K562 (cell line): ENCODE measurements at regions not wholly inside any gene's neighbourhood (a gene's known extent, or its start where the extent isn't known, plus 50 kb on each side); places are given as distances from the start of the nearest gene placed in this dataset.

Experiments
- ATAC-seq: fragments of 200-7000 bp; cut with Tn5 transposase; 3 replicates; pipeline ENCODE4 v1.9.1; 2020; ENCODE audit warnings: moderate library complexity
- BruUV-seq: library from RNA; stranded (reverse); fragments of 400-500 nt; replicated peaks from 2 replicates; lab custom pipeline; 2021; lab: Mats Ljungman, UMichigan
- CTCF ChIA-PET: fragments of 300-600 bp; formaldehyde crosslinking; extraction: SDS; loops from one replicate; lab custom pipeline; 2021; ENCODE audit warnings: low intra/inter-chr PET ratio; lab: Yijun Ruan, JAX
- POLR2A ChIA-PET: fragments of 300-600, 350-650 bp; sonication (Branson Sonifier 250); formaldehyde crosslinking; extraction: SDS; loops from one replicate; lab custom pipeline; 2021; ENCODE audit warnings: antibody characterized with exemption, inconsistent platforms; lab: Yijun Ruan, JAX
- DNase-seq, 4 experiments: peaks; one replicate each; pipeline versions ENCODE4 v3.0.0 to v3.0.0-alpha.2; 2011 to 2018; ENCODE audit warnings: low spot score in 3 of 4, mixed read lengths in 3 of 4; ENCODE audit errors: extremely low read depth in 1 of 4
- FAIRE-seq: peaks from 2 replicates; lab custom pipeline; 2011; peaks lifted over from hg19 to GRCh38; lab: Jason Lieb, UNC
- H2AFZ ChIP-seq: 2 replicates; pipeline ENCODE4 v1.6.0; 2011; ENCODE audit warnings: low read depth, low read length, control low read depth, inconsistent platforms
- H3K27ac ChIP-seq: fragments of 200-600 bp; 3 replicates; pipeline ENCODE4 v1.8.0; 2011; ENCODE audit warnings: low read depth, mild to moderate bottlenecking, control low read depth, inconsistent platforms, low read length, moderate library complexity, mixed read lengths; ENCODE audit errors: extremely low read depth
- H3K27me3 ChIP-seq, 2 experiments: fragments of 300-600 bp in 1 of 2; 2 replicates in 1 of 2; 3 replicates in 1 of 2; pipeline versions ENCODE4 v1.6.0 to v1.8.0; 2011; ENCODE audit warnings: inconsistent platforms in 2 of 2, low read length in 2 of 2, mild to moderate bottlenecking in 1 of 2, mixed read lengths in 1 of 2, moderate library complexity in 1 of 2; ENCODE audit not compliant: control insufficient read depth in 2 of 2, insufficient read depth in 2 of 2
- H3K36me3 ChIP-seq: fragments of 300-600 bp; 3 replicates; pipeline ENCODE4 v1.8.0; 2011; ENCODE audit warnings: mild to moderate bottlenecking, low read length, inconsistent platforms; ENCODE audit not compliant: control insufficient read depth, insufficient read depth
- H3K4me1 ChIP-seq, 2 experiments: fragments of 200-600 bp in 1 of 2; replicated peaks in 1 of 2; 2 replicates in 1 of 2; 3 replicates in 1 of 2; pipeline versions ENCODE4 v1.5.1 to v1.8.0; 2011; ENCODE audit warnings: inconsistent platforms in 2 of 2, low read length in 2 of 2, mild to moderate bottlenecking in 1 of 2, mixed read lengths in 1 of 2, moderate library complexity in 1 of 2; ENCODE audit not compliant: control insufficient read depth in 2 of 2, insufficient read depth in 2 of 2
- H3K4me2 ChIP-seq: 2 replicates; pipeline ENCODE4 v1.6.1; 2011; ENCODE audit warnings: low read length, control low read depth, inconsistent platforms, mixed read lengths; ENCODE audit not compliant: insufficient read depth
- H3K4me3 ChIP-seq: fragments of 200-600 bp; sonication (generic), shearing (Covaris generic); 2 replicates; pipeline ENCODE4 v1.5.1; 2016; ENCODE audit warnings: control low read depth, inconsistent platforms
- H3K79me2 ChIP-seq: fragments of 200-600 bp; 3 replicates; pipeline ENCODE4 v1.8.0; 2011; ENCODE audit warnings: low read length, inconsistent platforms; ENCODE audit not compliant: control insufficient read depth, insufficient read depth
- H3K9ac ChIP-seq, 2 experiments: 2 replicates each; pipeline versions ENCODE4 v1.6.0 to v1.6.1; 2011; ENCODE audit warnings: low read depth in 2 of 2, low read length in 2 of 2, control low read depth in 1 of 2, inconsistent platforms in 1 of 2, mild to moderate bottlenecking in 1 of 2, mixed read lengths in 1 of 2; ENCODE audit not compliant: insufficient read depth in 1 of 2
- H3K9me1 ChIP-seq: one replicate; pipeline ENCODE4 v1.6.0; 2011; ENCODE audit warnings: inconsistent platforms, mild to moderate bottlenecking, low read length, moderate library complexity; ENCODE audit not compliant: control insufficient read depth, insufficient read depth
- H3K9me3 ChIP-seq: replicated peaks from 2 replicates; pipeline ENCODE4 v1.5.1; 2011; ENCODE audit warnings: low read depth, low read length, inconsistent platforms; ENCODE audit not compliant: control insufficient read depth, insufficient read depth
- H4K20me1 ChIP-seq: replicated peaks from 2 replicates; pipeline ENCODE4 v1.6.1; 2011; ENCODE audit warnings: low read length, inconsistent platforms, mixed read lengths; ENCODE audit not compliant: control insufficient read depth, insufficient read depth
- BMI1 ChIP-seq: fragments of 150-350 bp; IDR thresholded peaks from 2 replicates; pipeline ENCODE4 v1.6.1; 2014; ENCODE audit warnings: low read length
- DACH1 ChIP-seq: fragments of 450-650 bp; IDR thresholded peaks from 2 replicates; pipeline ENCODE4 v1.6.1; 2018; ENCODE audit not compliant: partially characterized antibody
- ELF2 ChIP-seq: fragments of 250-450 bp; sonication (Bioruptor Pico); IDR thresholded peaks from 2 replicates; pipeline ENCODE4 v1.5.0; 2021; ENCODE audit warnings: mild to moderate bottlenecking
- EWSR1 ChIP-seq: fragments of 450-650 bp; IDR thresholded peaks from 2 replicates; pipeline ENCODE4 v1.6.1; 2018; ENCODE audit warnings: borderline replicate concordance, mild to moderate bottlenecking, low read depth, moderate library complexity; ENCODE audit not compliant: partially characterized antibody
- FOS ChIP-seq: IDR thresholded peaks from 3 replicates; pipeline ENCODE4 v1.6.1; 2011; ENCODE audit not compliant: insufficient read length; ENCODE audit errors: extremely low read depth
- HNRNPL ChIP-seq: fragments of 200-400 bp; formaldehyde crosslinking; IDR thresholded peaks from 2 replicates; pipeline ENCODE4 v1.6.1; 2017; ENCODE audit warnings: low read depth, mild to moderate bottlenecking, low read length
- HOXB6 ChIP-seq: fragments of 250-450 bp; sonication (Bioruptor Pico); IDR thresholded peaks from 2 replicates; pipeline ENCODE4 v1.5.1; 2022; ENCODE audit warnings: mild to moderate bottlenecking, borderline replicate concordance
- MECOM ChIP-seq: fragments of 250-450 bp; sonication (Bioruptor Pico); IDR thresholded peaks from 2 replicates; pipeline ENCODE4 v1.8.0; 2022; ENCODE audit warnings: inconsistent platforms
- NCOA1 ChIP-seq: fragments of 450-650 bp; IDR thresholded peaks from 2 replicates; pipeline ENCODE4 v1.6.1; 2016; ENCODE audit warnings: low read depth
- RNF2 ChIP-seq: sonication (generic); IDR thresholded peaks from 2 replicates; pipeline ENCODE4 v1.6.1; 2016
- SETDB1 ChIP-seq: IDR thresholded peaks from one replicate; pipeline ENCODE4 v1.6.1; 2012; ENCODE audit warnings: low read length, control low read depth, inconsistent platforms
- SMAD2 ChIP-seq: fragments of 150-350 bp; IDR thresholded peaks from 2 replicates; pipeline ENCODE4 v1.6.1; 2014; ENCODE audit warnings: low read depth, mild to moderate bottlenecking, low read length
- TBL1XR1 ChIP-seq, 2 experiments: IDR thresholded peaks; 2 replicates each; pipeline ENCODE4 v1.6.1; 2012; ENCODE audit warnings: improper control_type of control experiment in 2 of 2, low read length in 2 of 2, mild to moderate bottlenecking in 1 of 2
- ZNF174 ChIP-seq: fragments of 250-450 bp; sonication (Bioruptor Pico); IDR thresholded peaks from 2 replicates; pipeline ENCODE4 v1.4.0; 2020; ENCODE audit warnings: mild to moderate bottlenecking
- WGBS: fragments of 100-300 bp; shearing (Covaris generic); methylation state at CpG from one replicate; pipeline ENCODE4 v1.1.6; 2016; ENCODE audit warnings: low coverage, mixed read lengths; ENCODE audit not compliant: insufficient coverage; ENCODE audit errors: missing lambda C conversion rate; 5-methylcytosine and 5-hydroxymethylcytosine counted together
- in situ Hi-C: fragments of 300-500 bp; cut with MboI; formaldehyde crosslinking; loops from 4 replicates; pipeline ENCODE4 v1.15.0; 2018; ENCODE audit warnings: inconsistent platforms, mixed read lengths
- intact Hi-C: fragments of 100-400 bp; cut with micrococcal nuclease; formaldehyde crosslinking; loops from 2 replicates; pipeline ENCODE4 v1.14.2; 2022
- TF ChIP-seq, protein P1 (sequence below): fragments of 450-650 bp; IDR thresholded peaks from 2 replicates; pipeline ENCODE4 v1.6.1; 2017; ENCODE audit warnings: antibody characterized with exemption
- TF ChIP-seq, protein P2 (sequence below), 3 experiments: fragments of 200-800 bp in 1 of 3; fragments of 250-450 bp in 1 of 3; fragments of 450-650 bp in 1 of 3; sonication (Bioruptor Pico) in 1 of 3; sonication (Bioruptor generic) in 1 of 3; formaldehyde crosslinking in 1 of 3; IDR thresholded peaks; 2 replicates each; pipeline versions ENCODE4 v1.6.1 to v1.8.0; 2016 to 2022; ENCODE audit warnings: mild to moderate bottlenecking in 2 of 3, missing genetic modification characterization in 2 of 3, missing compliant biosample characterization in 1 of 3, moderate library complexity in 1 of 3

DNA sequence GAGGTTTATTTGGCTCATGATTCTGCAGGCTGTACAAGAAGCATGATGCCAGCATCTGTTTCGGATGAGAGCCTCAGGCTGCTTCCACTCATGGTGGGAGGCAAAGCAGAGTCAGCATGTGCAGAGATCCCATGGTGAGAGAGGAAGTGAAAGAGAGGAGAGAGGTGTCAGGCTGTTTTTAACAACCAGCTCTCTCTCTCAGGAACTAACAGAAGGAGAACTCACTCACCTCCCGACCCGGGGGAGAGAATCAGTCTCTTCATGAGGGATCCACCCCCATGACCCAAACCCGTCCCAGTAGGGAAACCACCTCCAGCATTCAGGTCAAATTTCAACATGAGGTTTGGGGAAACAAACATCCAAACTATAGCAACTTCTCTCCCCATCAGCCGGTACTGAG, 187.7 kb downstream of the ENC1 start (continued):
- TF ChIP-seq, protein P1, sequence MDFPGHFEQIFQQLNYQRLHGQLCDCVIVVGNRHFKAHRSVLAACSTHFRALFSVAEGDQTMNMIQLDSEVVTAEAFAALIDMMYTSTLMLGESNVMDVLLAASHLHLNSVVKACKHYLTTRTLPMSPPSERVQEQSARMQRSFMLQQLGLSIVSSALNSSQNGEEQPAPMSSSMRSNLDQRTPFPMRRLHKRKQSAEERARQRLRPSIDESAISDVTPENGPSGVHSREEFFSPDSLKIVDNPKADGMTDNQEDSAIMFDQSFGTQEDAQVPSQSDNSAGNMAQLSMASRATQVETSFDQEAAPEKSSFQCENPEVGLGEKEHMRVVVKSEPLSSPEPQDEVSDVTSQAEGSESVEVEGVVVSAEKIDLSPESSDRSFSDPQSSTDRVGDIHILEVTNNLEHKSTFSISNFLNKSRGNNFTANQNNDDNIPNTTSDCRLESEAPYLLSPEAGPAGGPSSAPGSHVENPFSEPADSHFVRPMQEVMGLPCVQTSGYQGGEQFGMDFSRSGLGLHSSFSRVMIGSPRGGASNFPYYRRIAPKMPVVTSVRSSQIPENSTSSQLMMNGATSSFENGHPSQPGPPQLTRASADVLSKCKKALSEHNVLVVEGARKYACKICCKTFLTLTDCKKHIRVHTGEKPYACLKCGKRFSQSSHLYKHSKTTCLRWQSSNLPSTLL, result no peak

DNA sequence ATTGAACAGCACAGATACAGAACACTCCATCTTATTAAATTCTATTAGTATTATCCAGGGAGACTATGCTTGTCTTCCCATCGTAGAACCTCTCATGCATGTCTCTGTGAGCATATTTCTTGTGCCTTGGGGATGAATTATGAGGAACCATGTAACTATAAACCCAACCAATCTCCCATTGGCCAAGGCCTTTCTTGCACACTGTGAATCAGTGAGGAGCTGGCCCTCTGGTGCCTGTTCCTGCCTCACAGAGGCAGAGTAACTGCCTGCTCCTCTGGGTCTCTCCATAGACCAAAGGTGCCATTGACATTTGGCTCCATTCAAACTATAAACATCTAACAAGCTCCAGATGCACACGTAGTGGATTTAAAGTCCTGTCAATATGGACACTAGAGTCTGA, 190.4 kb downstream of the ENC1 start:
- no peak overlapping the region for H3K9ac ChIP-seq
- H4K20me1 ChIP-seq, result no peaks in the 10 kb centered on the region
- no peaks in the 10 kb centered on the region; a peak in 2 of 5 replicates for H3K27me3 ChIP-seq
- no peaks in the 10 kb centered on the region for H3K9me1 ChIP-seq
- WGBS, result 3% methylated on average over 2 of the region's 2 CpGs
- no peak for DNase-seq
- H3K27ac ChIP-seq, result no peak overlapping the region
- ATAC-seq, result no peak
- no peak overlapping the region for H3K4me2 ChIP-seq
- in situ Hi-C loops, result no loop called here
- ChIA-PET POLR2A (no interaction called here), CTCF (no interaction called here)
- no peak for FAIRE-seq
- H3K36me3 ChIP-seq, result no peaks in the 10 kb centered on the region
- H2AFZ ChIP-seq, result no peak overlapping the region
- H3K4me1 ChIP-seq, result peaks cover 0 to 2% of the 10 kb centered on the region in 2 experiments; a peak in 1 of 5 replicates
- no TSS peak for BruUV-seq
- H3K9me3 ChIP-seq, result no peaks in the 10 kb centered on the region
- intact Hi-C loops, result no loop called here
- H3K4me3 ChIP-seq, result no peak overlapping the region
- no peaks in the 10 kb centered on the region for H3K79me2 ChIP-seq
- TF ChIP-seq HOXB6 (CRISPR knock-in tag) (no peak), BMI1 (no peak), FOS (no peak), EWSR1 (no peak), DACH1 (no peak), RNF2 (no peak), ZNF174 (CRISPR knock-in tag) (no peak), SETDB1 (no peak), SMAD2 (no peak), ELF2 (CRISPR knock-in tag) (no peak), NCOA1 (no peak), HNRNPL (no peak), TBL1XR1 (IDR thresholded peaks at IDR 0.05; ENCODE audit: low read length in 2 of 2) (no peak), MECOM (CRISPR knock-in tag) (no peak)
- TF ChIP-seq, protein P2, sequence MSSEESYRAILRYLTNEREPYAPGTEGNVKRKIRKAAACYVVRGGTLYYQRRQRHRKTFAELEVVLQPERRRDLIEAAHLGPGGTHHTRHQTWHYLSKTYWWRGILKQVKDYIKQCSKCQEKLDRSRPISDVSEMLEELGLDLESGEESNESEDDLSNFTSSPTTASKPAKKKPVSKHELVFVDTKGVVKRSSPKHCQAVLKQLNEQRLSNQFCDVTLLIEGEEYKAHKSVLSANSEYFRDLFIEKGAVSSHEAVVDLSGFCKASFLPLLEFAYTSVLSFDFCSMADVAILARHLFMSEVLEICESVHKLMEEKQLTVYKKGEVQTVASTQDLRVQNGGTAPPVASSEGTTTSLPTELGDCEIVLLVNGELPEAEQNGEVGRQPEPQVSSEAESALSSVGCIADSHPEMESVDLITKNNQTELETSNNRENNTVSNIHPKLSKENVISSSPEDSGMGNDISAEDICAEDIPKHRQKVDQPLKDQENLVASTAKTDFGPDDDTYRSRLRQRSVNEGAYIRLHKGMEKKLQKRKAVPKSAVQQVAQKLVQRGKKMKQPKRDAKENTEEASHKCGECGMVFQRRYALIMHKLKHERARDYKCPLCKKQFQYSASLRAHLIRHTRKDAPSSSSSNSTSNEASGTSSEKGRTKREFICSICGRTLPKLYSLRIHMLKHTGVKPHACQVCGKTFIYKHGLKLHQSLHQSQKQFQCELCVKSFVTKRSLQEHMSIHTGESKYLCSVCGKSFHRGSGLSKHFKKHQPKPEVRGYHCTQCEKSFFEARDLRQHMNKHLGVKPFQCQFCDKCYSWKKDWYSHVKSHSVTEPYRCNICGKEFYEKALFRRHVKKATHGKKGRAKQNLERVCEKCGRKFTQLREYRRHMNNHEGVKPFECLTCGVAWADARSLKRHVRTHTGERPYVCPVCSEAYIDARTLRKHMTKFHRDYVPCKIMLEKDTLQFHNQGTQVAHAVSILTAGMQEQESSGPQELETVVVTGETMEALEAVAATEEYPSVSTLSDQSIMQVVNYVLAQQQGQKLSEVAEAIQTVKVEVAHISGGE (CRISPR knock-in tag; IDR thresholded peaks at IDR 0.05), result no peak
